B cell (primary cell): ENCODE measurements at regions not wholly inside any gene's neighbourhood (a gene's known extent, or its start where the extent isn't known, plus 50 kb on each side); places are given as distances from the start of the nearest gene placed in this dataset.

Experiments
- ATAC-seq: fragments of 200-7000 bp; cut with Tn5 transposase; one replicate; pipeline ENCODE4 v1.10.0; 2021; ENCODE audit warnings: low read depth, mild to moderate bottlenecking, moderate number of reproducible peaks, moderate library complexity
- CTCF ChIA-PET: fragments of 350-600 bp; sonication (Branson Sonifier 250); formaldehyde crosslinking; loops from one replicate; lab custom pipeline; 2021; ENCODE audit warnings: antibody characterized with exemption, inconsistent platforms; lab: Charles Lee
- POLR2A ChIA-PET: fragments of 350-600 bp; sonication (Branson Sonifier 250); formaldehyde crosslinking; loops from one replicate; lab custom pipeline; 2021; ENCODE audit warnings: antibody characterized with exemption; lab: Charles Lee
- DNase-seq: peaks from one replicate; pipeline ENCODE4 v3.0.0; 2013
- H2AFZ ChIP-seq: 2 replicates; pipeline ENCODE4 v1.6.1; 2012; ENCODE audit warnings: mild to moderate bottlenecking, low read depth, low read length; ENCODE audit not compliant: insufficient read depth, poor library complexity, severe bottlenecking
- H3K27ac ChIP-seq, 2 donors: 1 replicate in 1 of 2; 2 replicates in 1 of 2; pipeline ENCODE4 v1.5.1; 2012 to 2013; ENCODE audit warnings: low read length in 2 of 2, mild to moderate bottlenecking in 2 of 2, moderate library complexity in 1 of 2
- H3K27me3 ChIP-seq, 4 experiments: fragments of 200-600 bp in 1 of 4; sonication (generic) in 1 of 4; replicated peaks in 1 of 4; 1 replicate in 2 of 4; 2 replicates in 2 of 4; pipeline versions ENCODE4 v1.6.1 to v1.7.0; 2013 to 2016; ENCODE audit warnings: low read length in 3 of 4, mild to moderate bottlenecking in 2 of 4, mixed read lengths in 1 of 4, moderate library complexity in 1 of 4; ENCODE audit not compliant: insufficient read depth in 4 of 4, control insufficient read depth in 3 of 4; ENCODE audit errors: control extremely low read depth in 1 of 4
- H3K36me3 ChIP-seq, 2 experiments: replicated peaks in 1 of 2; 1 replicate in 1 of 2; 2 replicates in 1 of 2; pipeline versions ENCODE4 v1.6.1 to v1.7.1; 2013; ENCODE audit warnings: low read length in 1 of 2; ENCODE audit not compliant: insufficient read depth in 2 of 2, control insufficient read depth in 1 of 2; ENCODE audit errors: control extremely low read depth in 1 of 2, extremely low read depth in 1 of 2
- H3K4me1 ChIP-seq, 2 donors: fragments of 200-600 bp in 1 of 2; sonication (generic) in 1 of 2; 1 replicate in 1 of 2; 2 replicates in 1 of 2; pipeline versions ENCODE4 v1.5.1 to v1.6.1; 2013 to 2017; ENCODE audit warnings: low read length in 2 of 2; ENCODE audit not compliant: control insufficient read depth in 2 of 2, insufficient read depth in 2 of 2
- H3K4me2 ChIP-seq: replicated peaks from 2 replicates; pipeline ENCODE3; 2012; ENCODE audit warnings: mild to moderate bottlenecking, low read depth, low read length; ENCODE audit not compliant: poor library complexity, severe bottlenecking
- H3K4me3 ChIP-seq, 5 experiments: fragments of 200-600 bp in 1 of 5; sonication (generic) in 1 of 5; 1 replicate in 3 of 5; 2 replicates in 2 of 5; pipeline versions ENCODE4 v1.5.1 to v1.7.0; 2011 to 2016; ENCODE audit warnings: low read length in 4 of 5, mild to moderate bottlenecking in 4 of 5, low read depth in 2 of 5, control low read depth in 1 of 5, moderate library complexity in 1 of 5; ENCODE audit not compliant: insufficient read depth in 1 of 5; ENCODE audit errors: control extremely low read depth in 1 of 5, extremely low read depth in 1 of 5
- H3K79me2 ChIP-seq: fragments of 200-600 bp; sonication (generic); one replicate; pipeline ENCODE4 v1.6.0; 2016; ENCODE audit warnings: low read length; ENCODE audit not compliant: control insufficient read depth, insufficient read depth
- H3K9ac ChIP-seq: fragments of 200-600 bp; sonication (generic); 2 replicates; pipeline ENCODE4 v1.6.1; 2017; ENCODE audit warnings: mild to moderate bottlenecking, low read length, moderate library complexity
- H3K9me3 ChIP-seq, 3 donors: one replicate each; pipeline versions ENCODE4 v1.6.1 to v1.7.1; 2013; ENCODE audit warnings: low read length in 2 of 3; ENCODE audit not compliant: control insufficient read depth in 2 of 3, insufficient read depth in 1 of 3; ENCODE audit errors: control extremely low read depth in 1 of 3
- H4K20me1 ChIP-seq: 2 replicates; pipeline ENCODE4 v1.6.0; 2012; ENCODE audit warnings: mild to moderate bottlenecking, low read length; ENCODE audit not compliant: insufficient read depth, control insufficient read depth, poor library complexity, severe bottlenecking
- H3K27ac Mint-ChIP-seq: one replicate; pipeline ENCODE4 v1.8.0; 2021; ENCODE audit warnings: mixed read lengths
- H3K27me3 Mint-ChIP-seq: one replicate; pipeline ENCODE4 v1.8.0; 2021; ENCODE audit warnings: mixed read lengths
- H3K4me1 Mint-ChIP-seq: one replicate; pipeline ENCODE4 v1.8.0; 2021; ENCODE audit warnings: mixed read lengths
- H3K4me3 Mint-ChIP-seq: one replicate; pipeline ENCODE4 v1.8.0; 2021; ENCODE audit warnings: mixed read lengths
- H3K9me3 Mint-ChIP-seq: one replicate; pipeline ENCODE4 v1.8.0; 2022; ENCODE audit warnings: mixed read lengths; ENCODE audit not compliant: insufficient read depth
- EZH2 ChIP-seq: IDR thresholded peaks from 2 replicates; pipeline ENCODE4 v1.6.1; 2012; ENCODE audit warnings: borderline replicate concordance, low read depth, mild to moderate bottlenecking, moderate library complexity, low read length; ENCODE audit not compliant: insufficient read depth, poor library complexity, severe bottlenecking
- WGBS: methylation state at CpG from one replicate; pipeline ENCODE4 v1.1.5; 2013; ENCODE audit warnings: missing lambda C conversion rate; ENCODE audit not compliant: insufficient coverage; 5-methylcytosine and 5-hydroxymethylcytosine counted together
- intact Hi-C: fragments of 100-400 bp; cut with micrococcal nuclease; formaldehyde crosslinking; loops from one replicate; pipeline ENCODE4 v1.10.0; 2022
- TF ChIP-seq, protein P1 (sequence below): fragments of 200-600 bp; IDR thresholded peaks from one replicate; pipeline ENCODE4 v1.8.0; 2022; ENCODE audit warnings: antibody characterized with exemption, mild to moderate bottlenecking

DNA sequence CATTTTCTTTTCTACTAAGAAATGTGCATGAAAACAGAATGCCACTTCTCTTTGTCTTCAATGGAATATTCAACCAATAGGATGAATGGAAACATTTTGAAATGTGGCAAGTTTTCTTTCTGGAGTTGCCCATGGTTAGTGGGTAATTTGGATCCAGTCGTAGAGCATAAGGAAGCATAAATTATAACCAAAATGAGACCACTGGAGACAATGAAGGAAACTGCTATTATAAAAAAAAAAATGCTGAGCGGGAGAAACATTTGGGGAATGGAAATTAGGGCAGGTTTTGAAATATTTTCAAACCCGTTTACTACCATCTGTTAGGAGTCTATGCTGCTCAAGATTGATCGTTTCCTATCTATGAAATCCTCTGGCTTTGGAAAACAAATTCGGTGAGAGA, 182.9 kb upstream of the PRKCQ start:
- H3K9me3 ChIP-seq: peaks cover 0 to 11% (median 4%) of the 10 kb centered on the region in 3 donors
- no peak for DNase-seq
- peaks cover 63% of the 10 kb centered on the region for H3K27me3 Mint-ChIP-seq
- TF ChIP-seq, protein P1, sequence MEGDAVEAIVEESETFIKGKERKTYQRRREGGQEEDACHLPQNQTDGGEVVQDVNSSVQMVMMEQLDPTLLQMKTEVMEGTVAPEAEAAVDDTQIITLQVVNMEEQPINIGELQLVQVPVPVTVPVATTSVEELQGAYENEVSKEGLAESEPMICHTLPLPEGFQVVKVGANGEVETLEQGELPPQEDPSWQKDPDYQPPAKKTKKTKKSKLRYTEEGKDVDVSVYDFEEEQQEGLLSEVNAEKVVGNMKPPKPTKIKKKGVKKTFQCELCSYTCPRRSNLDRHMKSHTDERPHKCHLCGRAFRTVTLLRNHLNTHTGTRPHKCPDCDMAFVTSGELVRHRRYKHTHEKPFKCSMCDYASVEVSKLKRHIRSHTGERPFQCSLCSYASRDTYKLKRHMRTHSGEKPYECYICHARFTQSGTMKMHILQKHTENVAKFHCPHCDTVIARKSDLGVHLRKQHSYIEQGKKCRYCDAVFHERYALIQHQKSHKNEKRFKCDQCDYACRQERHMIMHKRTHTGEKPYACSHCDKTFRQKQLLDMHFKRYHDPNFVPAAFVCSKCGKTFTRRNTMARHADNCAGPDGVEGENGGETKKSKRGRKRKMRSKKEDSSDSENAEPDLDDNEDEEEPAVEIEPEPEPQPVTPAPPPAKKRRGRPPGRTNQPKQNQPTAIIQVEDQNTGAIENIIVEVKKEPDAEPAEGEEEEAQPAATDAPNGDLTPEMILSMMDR: no peak
- no peak for TF ChIP-seq EZH2
- intact Hi-C loops: no loop called here
- no peak for ATAC-seq
- no peak overlapping the region for H3K4me3 Mint-ChIP-seq
- no peak overlapping the region for H3K9ac ChIP-seq
- peaks cover 0 to 10% (median 7%) of the 10 kb centered on the region in 4 experiments for H3K27me3 ChIP-seq
- no peaks in the 10 kb centered on the region for H3K79me2 ChIP-seq
- H3K36me3 ChIP-seq: no peaks in the 10 kb centered on the region
- H3K4me3 ChIP-seq: no peak overlapping the region
- no peak overlapping the region for H3K4me2 ChIP-seq
- no peaks in the 10 kb centered on the region for H3K4me1 Mint-ChIP-seq
- H4K20me1 ChIP-seq: no peaks in the 10 kb centered on the region
- H2AFZ ChIP-seq: no peak overlapping the region
- no peaks in the 10 kb centered on the region for H3K9me3 Mint-ChIP-seq
- ChIA-PET CTCF (no interaction called here), POLR2A (no interaction called here)
- H3K4me1 ChIP-seq: no peaks in the 10 kb centered on the region
- no peak overlapping the region for H3K27ac ChIP-seq
- H3K27ac Mint-ChIP-seq: no peak overlapping the region
- WGBS: 20% methylated on average over 1 of the region's 5 CpGs

DNA sequence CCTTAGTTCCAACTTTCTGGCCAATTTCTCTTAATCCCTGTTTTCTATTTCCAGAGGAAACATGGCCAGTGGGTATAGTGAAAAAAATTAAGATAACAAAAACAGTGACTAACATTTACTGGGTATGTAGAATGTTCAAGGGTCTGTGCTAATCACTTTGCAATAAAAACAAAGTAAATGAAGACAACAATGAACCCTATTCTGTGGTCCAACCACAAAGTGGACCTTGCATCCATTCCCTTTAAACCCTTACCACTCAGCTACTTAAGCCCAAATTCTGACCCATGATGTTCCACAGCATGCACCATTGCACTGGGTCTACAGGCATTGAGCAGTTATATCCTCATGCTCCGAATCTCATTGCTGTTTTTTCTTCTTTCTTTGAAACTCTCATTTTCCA, 179.9 kb upstream of the PRKCQ start:
- Histone ChIP-seq H3K27me3 (peaks cover 0 to 10% (median 7%) of the 10 kb centered on the region in 4 experiments), H3K79me2 (no peaks in the 10 kb centered on the region), H3K27ac (no peak overlapping the region), H3K4me1 (peaks cover 0 to 3% of the 10 kb centered on the region in 2 donors), H3K9me3 (peaks cover 0 to 11% (median 4%) of the 10 kb centered on the region in 3 donors), H3K9ac (no peak overlapping the region), H3K36me3 (no peaks in the 10 kb centered on the region), H3K4me3 (no peak overlapping the region), H3K4me2 (no peak overlapping the region), H4K20me1 (no peaks in the 10 kb centered on the region), H2AFZ (no peak overlapping the region)
- Mint-ChIP-seq H3K27ac (no peak overlapping the region), H3K27me3 (peaks cover 69% of the 10 kb centered on the region), H3K9me3 (no peaks in the 10 kb centered on the region), H3K4me1 (no peaks in the 10 kb centered on the region), H3K4me3 (no peak overlapping the region)
- TF ChIP-seq EZH2: no peak
- TF ChIP-seq, protein P1: no peak
- CTCF ChIA-PET: no interaction called here
- DNase-seq: no peak
- intact Hi-C loops: no loop called here
- POLR2A ChIA-PET: no interaction called here
- WGBS: no CpG with 5 or more reads among the region's 1 CpG
- no peak for ATAC-seq
